HG03565 (cell line): ENCODE measurements at regions not wholly inside any gene's neighbourhood (a gene's known extent, or its start where the extent isn't known, plus 50 kb on each side); places are given as distances from the start of the nearest gene placed in this dataset.
"Not testable (repeated sequence)": the region's sequence is repeated elsewhere in the genome, so short reads cannot be mapped to it uniquely, and the experiment has no call there.

Experiments
- ATAC-seq: cut with Tn5 transposase; IDR thresholded peaks from one replicate; pipeline ENCODE4 v1.9.1; 2021; ENCODE audit warnings: mild to moderate bottlenecking, moderate library complexity; ENCODE audit not compliant: unreplicated experiment

DNA sequence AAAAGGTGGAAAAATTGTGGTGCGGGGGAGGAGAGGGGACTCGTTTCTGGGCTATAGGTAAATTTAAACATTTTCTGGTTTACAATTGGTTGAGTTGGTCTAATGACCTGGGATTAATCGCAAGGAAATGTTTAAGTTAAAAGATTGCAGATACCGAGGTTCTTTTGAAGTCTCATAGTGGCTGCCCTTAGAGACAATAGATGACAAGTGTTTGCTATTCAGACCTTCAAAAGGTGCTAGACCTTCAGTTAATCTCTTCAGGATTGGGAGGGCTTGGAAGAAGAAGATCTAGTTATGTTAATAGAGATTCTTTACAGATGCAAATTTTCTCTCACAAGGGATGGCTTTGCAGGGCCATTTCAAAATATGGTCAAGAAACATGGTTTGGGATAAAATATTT, 2286.1 kb upstream of the AGA start:
- no peak for ATAC-seq

DNA sequence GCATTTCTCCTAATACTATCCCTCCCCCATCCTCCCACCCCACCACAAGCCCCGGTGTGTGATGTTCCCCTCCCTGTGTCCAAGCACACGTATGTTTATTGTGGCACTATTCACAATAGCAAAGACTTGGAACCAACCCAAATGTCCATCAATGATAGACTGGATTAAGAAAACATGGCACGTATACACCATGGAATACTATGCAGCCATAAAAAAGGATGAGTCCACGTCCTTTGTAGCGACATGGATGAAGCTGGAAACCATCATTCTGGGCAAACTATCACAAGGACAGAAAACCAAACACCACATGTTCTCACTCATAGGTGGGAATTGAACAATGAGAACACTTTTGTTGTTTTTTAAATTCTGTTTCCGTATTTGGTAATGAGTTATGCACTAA, 2294.6 kb upstream of the AGA start:
- ATAC-seq: not testable (repeated sequence)

DNA sequence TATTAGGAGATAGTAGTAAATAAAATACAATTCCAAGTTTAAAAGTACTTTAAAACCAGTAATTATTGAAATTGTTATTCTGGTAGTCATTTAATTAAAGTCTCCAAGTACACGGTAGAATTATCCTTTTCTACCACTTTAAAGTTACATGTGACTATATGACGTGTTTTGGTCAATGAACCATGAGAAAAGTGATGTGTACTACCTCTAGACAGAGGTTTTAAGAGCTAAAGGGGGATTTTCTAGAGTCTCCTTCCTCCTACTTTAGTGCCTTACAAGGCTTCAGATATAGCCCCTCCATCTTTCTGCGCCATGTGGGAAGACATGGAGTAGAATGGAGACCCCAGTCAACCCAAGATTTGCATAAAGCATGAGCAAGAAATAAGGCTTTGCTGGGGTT, 2296.6 kb upstream of the AGA start:
- no peak for ATAC-seq

DNA sequence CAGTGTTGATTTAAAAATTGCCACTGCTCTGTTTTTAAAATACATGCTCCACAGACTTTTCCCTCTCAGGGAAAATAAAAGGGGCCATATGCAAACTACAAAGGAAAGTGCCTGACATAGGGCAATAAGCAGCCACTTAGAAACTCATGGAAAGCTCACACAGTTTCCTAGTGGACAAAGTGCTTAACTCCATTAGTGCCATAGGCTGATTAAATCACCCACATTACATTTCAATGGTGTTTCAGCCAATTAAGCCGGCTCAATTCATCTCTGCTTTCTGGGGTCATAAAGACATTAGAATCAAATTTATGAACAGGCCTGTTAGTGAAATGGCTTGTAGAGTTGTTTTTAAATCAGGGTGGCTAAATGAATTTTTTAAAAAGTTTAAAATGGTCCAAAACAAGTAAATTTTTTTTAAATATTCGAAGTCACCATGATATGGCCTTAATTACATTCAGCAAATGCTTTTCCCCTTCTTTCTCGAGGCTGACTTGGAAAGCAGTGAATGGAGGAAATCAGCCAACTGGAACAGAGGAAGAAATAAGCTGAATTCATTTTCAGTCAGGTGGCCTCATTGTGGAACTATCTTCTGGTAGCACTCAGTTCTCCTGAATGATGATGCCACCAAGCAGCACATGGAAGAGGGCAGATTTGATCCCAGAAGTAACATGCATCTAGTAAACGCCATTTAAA, 2305.1 kb upstream of the AGA start:
- no peak for ATAC-seq

DNA sequence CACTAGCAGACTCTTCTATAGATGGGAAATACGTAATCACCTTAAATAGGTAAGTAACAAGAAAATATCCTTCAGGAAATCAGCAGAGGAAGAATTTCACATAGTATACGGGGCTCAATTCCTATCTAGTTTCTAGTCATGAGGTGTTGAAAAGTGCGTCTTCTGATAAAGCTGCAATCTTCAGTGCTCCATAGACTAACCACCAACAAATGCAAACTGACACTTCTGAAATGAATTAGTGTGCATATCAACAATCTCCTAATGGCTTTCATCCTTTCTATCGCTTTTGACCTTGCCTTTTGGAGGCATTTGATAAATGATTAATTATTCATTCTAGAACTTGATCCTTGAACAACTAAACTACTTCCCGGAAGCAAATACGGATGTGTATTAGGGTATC, 2306.6 kb upstream of the AGA start:
- ATAC-seq: no peak

DNA sequence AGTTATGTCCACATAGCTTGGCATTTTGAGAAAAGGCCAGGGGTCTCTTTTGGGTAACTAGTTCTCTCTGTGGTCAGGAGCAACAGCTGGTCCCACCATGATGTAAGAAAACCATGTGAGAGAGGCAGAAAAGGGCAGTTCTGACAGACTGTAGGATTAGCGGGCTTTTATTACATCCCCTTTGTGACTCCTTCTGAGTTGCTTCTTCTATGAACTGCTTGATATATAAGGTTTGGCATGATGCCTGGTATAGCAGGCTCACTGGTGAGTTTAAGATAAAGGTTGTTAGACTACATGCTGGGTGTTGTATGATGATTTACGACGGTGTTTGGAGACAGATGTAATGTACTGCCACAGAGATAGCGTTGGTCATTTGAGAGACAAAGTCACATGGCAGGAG, 2308.1 kb upstream of the AGA start:
- no peak for ATAC-seq

DNA sequence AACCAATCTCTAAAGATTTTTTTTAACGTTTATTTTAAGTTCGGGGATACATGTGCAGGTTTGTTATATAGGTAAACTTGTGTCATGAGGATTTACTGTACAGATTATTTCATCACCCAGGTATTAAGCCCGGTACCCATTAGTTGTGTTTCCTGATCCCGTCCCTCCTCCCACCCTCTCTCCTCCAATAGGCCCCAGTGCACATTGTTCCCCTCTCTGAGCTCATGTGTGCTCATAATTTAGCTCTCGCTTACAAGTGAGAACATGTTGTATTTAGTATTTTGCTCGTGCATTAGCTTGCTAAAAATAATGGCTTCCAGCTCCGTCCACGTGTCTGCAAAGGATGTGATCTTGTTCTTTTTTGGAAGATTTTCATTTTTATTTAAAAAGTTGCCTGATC, 2309.4 kb upstream of the AGA start:
- no peak for ATAC-seq

DNA sequence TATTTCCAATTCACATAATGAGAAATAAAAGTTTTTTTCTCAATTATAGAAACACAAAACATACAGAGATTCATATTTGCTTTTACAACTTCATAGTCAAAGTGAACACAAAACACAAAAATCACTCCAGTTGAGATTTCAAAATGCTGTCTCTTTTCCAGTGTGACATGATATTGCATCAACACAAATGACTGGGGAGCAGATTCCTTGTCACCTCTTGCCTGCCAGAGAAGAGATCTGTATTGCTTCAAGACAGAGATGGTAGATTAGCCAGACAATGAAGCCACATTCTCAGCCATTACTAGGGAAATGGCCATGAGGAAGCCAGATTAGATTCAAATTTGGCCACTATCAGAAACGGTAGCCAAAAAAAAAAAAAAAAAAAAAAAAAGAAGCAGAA, 2313.1 kb upstream of the AGA start:
- ATAC-seq: no peak

DNA sequence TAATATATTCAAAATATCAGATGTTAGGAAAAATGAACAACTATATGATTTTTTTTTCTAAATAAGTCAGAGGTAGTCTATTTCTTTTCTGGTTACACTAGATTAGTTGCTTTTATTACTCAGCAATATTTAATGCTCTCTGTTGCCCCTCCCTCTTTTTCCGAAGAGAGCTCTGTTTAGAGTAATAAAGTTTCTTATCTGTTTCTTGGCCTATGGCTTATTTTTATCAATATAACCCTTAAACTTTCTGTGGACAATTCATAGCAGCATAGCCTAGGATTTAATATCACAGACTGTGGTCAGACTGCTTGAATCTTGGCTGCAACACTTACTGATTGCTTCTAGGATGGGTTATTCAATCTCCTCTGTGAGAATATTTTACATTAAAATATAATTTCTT, 2315.4 kb upstream of the AGA start:
- ATAC-seq: no peak

DNA sequence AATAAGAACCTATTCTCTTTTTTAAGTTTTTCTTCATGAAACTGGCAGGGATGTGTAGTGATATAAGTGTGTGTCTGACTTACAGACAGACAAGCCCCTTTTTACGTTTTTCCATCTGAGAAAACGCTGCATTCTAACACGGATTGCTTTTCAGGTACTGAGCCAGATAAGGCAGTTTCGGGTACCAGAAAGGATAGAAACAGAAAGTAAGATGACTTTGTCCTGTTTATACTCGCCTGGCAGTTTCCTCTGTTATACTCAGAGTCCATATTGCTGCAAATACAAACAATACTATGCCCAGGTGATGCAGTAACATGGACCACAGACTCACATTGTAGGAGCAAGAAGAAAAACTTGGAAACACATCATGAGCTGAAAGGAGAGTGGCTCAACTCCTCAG, 2320.6 kb upstream of the AGA start:
- no peak for ATAC-seq

DNA sequence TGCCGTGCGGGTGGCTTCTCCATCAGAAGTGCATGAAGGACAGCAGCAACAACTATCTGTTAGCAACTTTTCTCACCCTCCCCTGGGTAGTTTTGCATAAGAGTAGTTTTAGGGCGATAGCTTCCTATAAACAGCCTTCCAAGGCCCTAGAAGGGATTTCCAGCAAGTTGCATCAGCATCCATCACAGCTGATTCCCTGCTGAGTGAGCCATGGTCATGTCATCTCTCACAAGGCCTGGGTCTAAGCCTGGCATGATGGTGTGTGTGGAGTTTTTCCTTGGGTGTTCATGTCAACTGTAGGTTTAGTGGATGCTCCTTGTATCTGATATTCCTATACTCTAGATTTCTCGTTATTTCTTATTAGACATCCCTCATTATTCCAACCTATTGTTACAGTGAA, 2324.7 kb upstream of the AGA start:
- ATAC-seq: no peak

DNA sequence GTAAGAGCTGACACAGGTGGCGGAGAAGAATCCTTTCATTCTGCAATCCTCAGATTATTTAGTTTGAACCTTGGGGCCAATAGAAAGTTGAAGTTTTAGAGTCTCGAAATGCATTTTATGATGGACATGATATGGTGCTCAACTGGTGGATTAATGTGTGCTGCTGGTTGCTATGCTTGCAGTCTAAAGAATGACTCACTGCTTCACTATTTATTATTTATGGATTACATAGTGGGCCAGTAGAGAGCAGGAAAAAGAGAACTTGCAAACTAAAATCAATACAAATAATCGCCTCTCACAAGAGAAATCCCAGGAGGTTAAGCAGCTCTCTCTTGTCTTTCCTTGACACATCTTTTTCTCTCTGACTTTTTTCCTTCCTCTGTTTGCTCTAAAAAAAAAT, 2326.8 kb upstream of the AGA start:
- ATAC-seq: no peak

DNA sequence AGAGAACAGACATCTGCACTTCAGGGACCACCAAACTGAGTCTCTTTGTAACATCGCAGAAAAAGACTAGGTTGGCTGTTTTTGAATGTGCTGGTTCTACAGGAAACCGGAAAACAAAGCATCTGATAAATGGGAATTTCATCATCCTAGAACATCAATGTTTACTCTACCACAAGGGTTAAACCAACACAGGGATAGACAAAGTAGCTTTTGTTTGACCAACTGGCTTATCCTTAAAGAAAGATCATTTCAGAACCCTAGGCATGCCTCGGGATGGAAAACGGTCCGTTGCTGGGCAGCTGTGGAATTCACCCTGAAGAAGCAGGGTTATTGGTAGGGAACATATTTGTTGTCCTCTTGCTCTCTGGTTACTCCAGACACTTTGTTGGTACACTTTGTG, 2355.5 kb upstream of the AGA start:
- ATAC-seq: no peak

DNA sequence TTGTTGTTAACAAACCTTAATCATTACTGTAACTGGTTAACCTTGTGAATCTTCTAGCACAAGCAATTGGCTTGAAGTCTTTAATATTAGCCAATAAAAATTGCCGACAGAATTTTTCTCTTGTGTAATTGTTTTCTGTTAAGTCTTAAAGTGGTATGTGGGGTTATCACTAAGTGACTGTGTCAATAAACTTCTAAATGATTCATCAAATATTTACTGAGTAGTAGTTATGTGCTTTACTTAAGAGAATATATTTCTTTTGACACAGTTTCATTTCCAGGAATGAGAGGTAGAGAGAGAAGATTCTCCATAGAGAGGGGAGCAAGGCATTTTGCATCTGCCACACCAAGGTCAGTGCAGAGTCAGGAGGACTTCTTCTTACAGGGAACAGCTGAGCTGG, 2361.6 kb upstream of the AGA start:
- no peak for ATAC-seq

DNA sequence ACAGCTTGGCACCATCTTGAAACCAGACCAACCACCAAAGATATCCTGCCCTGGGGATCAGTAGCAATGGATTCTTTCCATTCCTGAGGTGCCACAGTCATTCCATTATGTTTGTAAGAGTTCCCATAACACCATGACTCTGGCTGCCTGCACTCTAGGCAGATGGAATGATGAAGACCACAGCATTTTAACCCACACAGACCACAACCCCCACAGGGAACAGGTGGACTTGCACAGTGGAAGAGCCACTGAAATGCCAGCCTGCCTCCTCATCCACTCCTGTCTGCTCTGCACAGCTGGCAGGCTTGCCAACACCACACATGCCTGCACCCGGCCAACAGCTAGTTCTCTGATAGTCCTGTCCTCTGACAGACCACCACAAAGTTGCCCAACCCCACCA, 2362.2 kb upstream of the AGA start:
- ATAC-seq: no peak

DNA sequence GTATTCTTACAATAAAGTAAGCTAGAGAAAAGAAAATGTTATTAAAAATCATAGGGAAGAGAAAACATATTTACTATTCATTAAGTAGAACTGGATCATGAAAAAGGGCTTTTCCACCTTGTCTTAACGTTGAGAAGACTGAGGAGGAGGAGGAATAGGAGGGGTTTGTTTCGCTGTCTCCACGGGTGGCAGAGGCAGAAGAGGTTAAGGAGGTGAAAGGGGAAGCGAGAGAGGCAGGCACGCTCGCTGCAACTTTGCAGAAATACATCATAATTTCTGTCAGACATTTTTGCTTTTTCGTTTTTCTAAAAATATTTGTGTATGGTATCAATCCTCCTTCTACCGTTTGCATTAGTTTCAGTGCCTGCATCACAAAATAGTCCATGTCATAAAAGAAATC, 2375.1 kb upstream of the AGA start:
- no peak for ATAC-seq

DNA sequence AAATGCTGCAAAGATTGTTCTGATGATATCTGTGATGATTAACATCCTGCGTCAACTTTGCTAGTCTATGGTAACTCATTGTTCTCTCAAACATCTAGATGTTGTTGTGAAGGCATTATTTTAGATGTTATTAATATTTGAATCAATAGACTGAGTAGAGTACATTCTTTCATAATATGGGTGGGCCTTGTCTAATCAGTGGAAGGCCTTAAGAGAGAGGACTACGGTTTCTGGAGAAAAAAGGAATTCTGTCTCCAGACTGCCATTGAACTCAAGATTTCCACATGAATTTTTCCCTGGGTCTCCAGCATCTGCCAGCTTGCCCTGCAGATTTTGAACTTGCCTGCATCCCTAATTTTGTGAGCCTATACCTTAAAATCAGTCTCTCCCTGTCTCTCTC, 2381.1 kb upstream of the AGA start:
- no peak for ATAC-seq

DNA sequence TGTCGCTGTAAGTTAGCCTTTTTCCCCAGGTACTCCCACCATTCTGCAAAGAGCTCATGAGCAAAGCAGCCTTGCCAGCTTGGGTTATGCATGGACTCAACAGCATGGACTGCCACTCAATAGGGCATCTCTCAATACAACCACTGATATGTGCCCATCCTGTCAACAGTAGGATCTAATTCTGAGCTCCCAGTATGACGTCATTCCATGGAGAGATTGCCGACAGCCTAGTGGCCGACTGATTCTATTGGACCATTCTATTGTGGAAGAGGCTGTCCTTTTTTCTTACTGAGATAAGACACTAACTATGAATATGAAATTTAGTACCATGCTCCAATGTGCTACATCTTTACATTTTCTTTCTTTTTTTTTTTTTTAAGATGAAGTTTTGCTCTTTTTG, 2389.0 kb upstream of the AGA start:
- no peak for ATAC-seq

DNA sequence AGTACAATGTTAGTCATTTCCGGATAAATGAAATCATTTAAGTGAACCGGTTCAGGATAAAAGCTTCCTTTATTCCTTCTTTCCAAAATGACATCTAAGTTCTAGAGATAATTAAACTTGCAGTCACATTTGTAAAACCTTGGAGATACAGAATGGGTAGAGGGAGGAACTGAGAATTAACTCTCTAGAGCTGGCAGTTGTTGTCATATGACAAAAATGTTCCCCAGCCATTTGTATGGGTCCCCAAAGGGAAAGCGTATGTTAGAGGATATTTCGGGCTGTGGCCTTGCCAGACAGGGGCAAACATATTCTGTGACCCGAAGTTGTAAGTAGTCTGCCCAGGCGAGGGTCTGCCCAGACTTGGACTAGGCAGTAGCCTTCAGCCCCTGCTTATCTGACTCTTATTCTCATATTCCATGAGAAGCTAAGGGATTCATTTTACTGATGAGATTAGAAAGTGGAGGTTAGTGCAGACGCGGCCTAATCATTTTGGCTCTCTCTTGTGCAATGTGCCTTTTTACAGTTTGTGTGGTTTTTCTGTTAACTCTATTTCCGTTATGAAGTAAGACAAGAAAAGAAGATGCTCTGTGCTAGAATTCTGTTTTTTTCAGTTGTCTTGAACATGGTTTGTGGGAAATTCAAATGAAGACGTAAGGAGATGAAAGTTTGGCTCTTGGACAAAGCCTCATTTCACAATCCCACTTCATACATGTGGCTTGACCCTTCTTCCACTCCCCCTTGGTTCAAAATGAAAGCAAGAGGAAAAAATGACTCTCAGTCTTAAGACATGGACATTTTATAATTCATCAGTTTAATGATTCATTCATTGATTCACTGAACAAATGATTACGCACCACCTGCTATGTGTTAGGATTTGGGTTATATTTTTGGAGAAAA, 2394.2 kb upstream of the AGA start:
- ATAC-seq: no peak

DNA sequence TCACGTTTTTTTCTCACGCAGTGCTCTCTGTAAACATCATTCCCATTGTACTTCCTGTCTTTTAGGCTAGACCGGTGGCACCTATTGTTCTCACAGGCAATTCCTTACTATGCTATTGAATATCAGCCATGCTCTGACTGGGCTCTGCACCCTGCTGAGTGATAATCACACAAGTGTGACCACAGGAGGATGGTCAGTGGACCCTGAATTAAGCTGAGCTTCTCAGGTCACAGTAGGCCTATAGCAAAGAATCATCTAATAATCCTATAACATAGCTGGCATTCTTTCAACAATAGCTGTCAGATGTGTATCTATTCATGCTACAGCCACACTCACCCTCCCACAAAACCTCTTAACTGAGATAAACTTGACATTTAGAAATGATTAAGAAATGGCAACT, 2399.8 kb upstream of the TENM3 start:
- no peak for ATAC-seq

DNA sequence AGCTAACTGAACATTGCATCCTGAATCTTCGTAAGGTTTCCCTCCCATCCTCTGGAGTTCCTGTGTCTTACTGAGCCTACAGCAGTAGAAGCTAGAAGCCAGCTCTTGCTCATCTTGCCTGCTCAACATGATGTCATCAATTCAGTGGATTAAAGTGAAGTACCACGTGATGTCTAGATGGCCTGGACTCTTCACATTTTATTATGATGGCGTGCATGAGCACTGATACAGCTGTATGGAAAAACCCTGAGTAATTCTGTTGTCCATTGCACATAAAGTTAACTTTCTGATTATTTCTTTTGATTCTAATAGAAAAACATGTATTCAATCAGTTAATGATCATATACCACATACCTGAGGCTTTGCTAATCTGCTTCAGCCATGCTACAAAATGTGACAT, 2387.7 kb upstream of the TENM3 start:
- ATAC-seq: no peak

DNA sequence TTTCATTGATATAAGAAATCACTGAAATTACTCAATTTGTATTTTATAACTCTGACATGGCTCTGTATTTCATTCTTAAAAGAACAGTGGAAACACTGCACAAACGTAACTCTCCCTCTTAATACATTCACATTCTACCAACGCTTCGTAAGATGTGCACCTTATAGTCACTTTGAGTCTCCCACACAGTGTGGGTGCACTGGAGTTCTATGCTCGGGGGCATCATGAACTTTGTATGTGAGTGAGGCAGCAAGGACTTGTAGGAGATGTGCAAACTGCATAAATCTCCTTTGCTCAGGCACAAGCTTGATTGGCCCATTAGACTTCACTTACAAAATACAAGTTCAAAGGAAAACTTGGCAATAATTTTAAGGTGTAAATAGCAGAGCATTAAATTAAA, 2385.0 kb upstream of the TENM3 start:
- no peak for ATAC-seq
